T-cell (primary cell): ENCODE measurements at regions not wholly inside any gene's neighbourhood (a gene's known extent, or its start where the extent isn't known, plus 50 kb on each side); places are given as distances from the start of the nearest gene placed in this dataset.
"Not testable (repeated sequence)": the region's sequence is repeated elsewhere in the genome, so short reads cannot be mapped to it uniquely, and the experiment has no call there.

Experiments
- ATAC-seq, 4 experiments: fragments of 200-7000 bp in 3 of 4; fragments of 150-1000 bp in 1 of 4; cut with Tn5 transposase; replicated peaks in 1 of 4; 1 replicate in 3 of 4; 2 replicates in 1 of 4; pipeline ENCODE4 v1.10.0; 2021; ENCODE audit warnings: moderate library complexity in 3 of 4, mild to moderate bottlenecking in 2 of 4, moderate number of reproducible peaks in 1 of 4
- CTCF ChIA-PET, 2 donors: fragments of 300-600 bp; sonication (Branson Sonifier 250); formaldehyde crosslinking; loops; one replicate each; lab custom pipeline; 2022; ENCODE audit warnings: antibody characterized with exemption in 2 of 2; lab: Charles Lee
- POLR2A ChIA-PET, 2 donors: fragments of 300-600 bp; sonication (Branson Sonifier 250); formaldehyde crosslinking; loops; one replicate each; lab custom pipeline; 2022; ENCODE audit warnings: antibody characterized with exemption in 2 of 2; lab: Charles Lee
- DNase-seq, 35 experiments: peaks; one replicate each; pipeline versions ENCODE4 v3.0.0 to v3.0.0-alpha.2; 2013 to 2023
- H3K27ac ChIP-seq: one replicate; pipeline ENCODE4 v1.5.1; 2013; ENCODE audit warnings: low read length
- H3K27me3 ChIP-seq, 2 experiments: replicated peaks in 1 of 2; 1 replicate in 1 of 2; 2 replicates in 1 of 2; pipeline versions ENCODE4 v1.6.1 to v1.7.0; 2013; ENCODE audit warnings: low read length in 1 of 2, mixed read lengths in 1 of 2; ENCODE audit not compliant: control insufficient read depth in 2 of 2, insufficient read depth in 2 of 2; ENCODE audit errors: extremely low read depth in 1 of 2
- H3K36me3 ChIP-seq, 2 donors: 1 replicate in 1 of 2; 2 replicates in 1 of 2; pipeline versions ENCODE4 v1.6.1 to v1.7.0; 2013; ENCODE audit warnings: low read length in 1 of 2; ENCODE audit not compliant: control insufficient read depth in 2 of 2, insufficient read depth in 1 of 2; ENCODE audit errors: extremely low read depth in 1 of 2
- H3K4me1 ChIP-seq, 2 experiments: 1 replicate in 1 of 2; 2 replicates in 1 of 2; pipeline versions ENCODE4 v1.6.1 to v1.7.0; 2013; ENCODE audit warnings: low read length in 2 of 2, mixed read lengths in 1 of 2; ENCODE audit not compliant: insufficient read depth in 2 of 2, control insufficient read depth in 1 of 2; ENCODE audit errors: extremely low read depth in 1 of 2
- H3K4me3 ChIP-seq, 2 donors: 1 replicate in 1 of 2; 2 replicates in 1 of 2; pipeline versions ENCODE4 v1.5.1 to v1.7.0; 2013; ENCODE audit warnings: mild to moderate bottlenecking in 2 of 2, low read length in 1 of 2, moderate library complexity in 1 of 2; ENCODE audit not compliant: control insufficient read depth in 1 of 2; ENCODE audit errors: extremely low read depth in 1 of 2
- H3K9me3 ChIP-seq: 2 replicates; pipeline ENCODE4 v1.7.0; 2013
- H3K27ac Mint-ChIP-seq, 2 donors: one replicate each; pipeline ENCODE4 v1.8.0; 2020 to 2021; ENCODE audit warnings: mild to moderate bottlenecking in 2 of 2, mixed read lengths in 2 of 2
- H3K27me3 Mint-ChIP-seq, 2 donors: one replicate each; pipeline ENCODE4 v1.8.0; 2021 to 2022; ENCODE audit warnings: mixed read lengths in 2 of 2
- H3K36me3 Mint-ChIP-seq: one replicate; pipeline ENCODE4 v1.8.0; 2021; ENCODE audit warnings: mixed read lengths
- H3K4me1 Mint-ChIP-seq, 3 donors: one replicate each; pipeline ENCODE4 v1.8.0; 2020 to 2022; ENCODE audit warnings: mixed read lengths in 3 of 3, mild to moderate bottlenecking in 1 of 3
- H3K4me3 Mint-ChIP-seq, 3 donors: one replicate each; pipeline ENCODE4 v1.8.0; 2020 to 2022; ENCODE audit warnings: mild to moderate bottlenecking in 3 of 3, mixed read lengths in 3 of 3, moderate library complexity in 3 of 3
- H3K9me3 Mint-ChIP-seq, 3 donors: one replicate each; pipeline ENCODE4 v1.8.0; 2020 to 2022; ENCODE audit warnings: mixed read lengths in 3 of 3
- WGBS: methylation state at CpG from one replicate; pipeline ENCODE4 v1.1.5; 2013; ENCODE audit warnings: missing lambda C conversion rate; ENCODE audit not compliant: insufficient coverage; 5-methylcytosine and 5-hydroxymethylcytosine counted together

GRCh38 chr4:101696276-101697010 lies 94.1 kb upstream of the BANK1 start:
- ATAC-seq: no peak
- POLR2A ChIA-PET: interaction anchor here in 1 of 2 donors (0.5 to 0.6 kb wide), 2 partner anchors 120 to 276 kb away, joined by 4 to 5 read pairs; no protein-coding TSS in a partner anchor

DNA sequence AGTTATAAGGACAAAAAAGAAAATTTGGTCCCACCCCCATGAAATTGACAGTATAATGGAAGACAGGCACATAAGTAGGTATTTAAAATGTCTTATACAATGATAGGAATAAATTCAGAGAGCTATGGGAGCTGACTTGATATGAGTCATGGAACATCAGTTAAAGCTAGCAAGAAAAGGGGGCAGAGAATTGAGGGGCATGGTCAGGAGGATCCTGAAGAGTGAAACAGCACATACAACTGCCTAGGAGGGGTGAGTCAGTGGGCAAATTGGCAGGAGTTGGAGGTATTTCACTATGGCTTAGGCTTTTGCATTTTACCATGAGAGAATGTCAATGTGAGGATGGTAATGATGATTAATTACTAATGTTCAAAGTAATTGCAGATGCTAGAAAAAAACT lies 95.4 kb upstream of the BANK1 start:
- peaks cover 8 to 14% of the 10 kb centered on the region in 2 donors for H3K27me3 Mint-ChIP-seq

More at GRCh38 chr4:101696276-101697010, 94.1 kb upstream of the BANK1 start:
- Histone ChIP-seq H3K9me3 (no peaks in the 10 kb centered on the region), H3K27ac (no peak overlapping the region), H3K27me3 (no peaks in the 10 kb centered on the region), H3K36me3 (no peaks in the 10 kb centered on the region), H3K4me1 (no peaks in the 10 kb centered on the region), H3K4me3 (no peak overlapping the region)
- Mint-ChIP-seq H3K9me3 (no peaks in the 10 kb centered on the region), H3K4me1 (peaks cover 0 to 2% (median 0%) of the 10 kb centered on the region in 3 donors), H3K27me3 (peaks cover 2 to 8% of the 10 kb centered on the region in 2 donors), H3K27ac (no peak overlapping the region), H3K36me3 (no peaks in the 10 kb centered on the region), H3K4me3 (no peak overlapping the region)
- 84% methylated on average over 2 of the region's 3 CpGs for WGBS
- CTCF ChIA-PET: no interaction called here
- no peak for DNase-seq

GRCh38 chr4:101694403-101694802 lies 96.1 kb upstream of the BANK1 start:
- H3K9me3 Mint-ChIP-seq, H3K27ac Mint-ChIP-seq, H3K4me3 Mint-ChIP-seq, H3K36me3 ChIP-seq, H3K4me3 ChIP-seq, H3K36me3 Mint-ChIP-seq, CTCF ChIA-PET, H3K4me1 Mint-ChIP-seq, POLR2A ChIA-PET, H3K27ac ChIP-seq, H3K4me1 ChIP-seq, H3K9me3 ChIP-seq, H3K27me3 ChIP-seq, DNase-seq, ATAC-seq: not testable (repeated sequence)
- 90% methylated on average over 2 of the region's 5 CpGs for WGBS
- H3K27me3 Mint-ChIP-seq: peaks cover 8 to 14% of the 10 kb centered on the region in 2 donors

More for the DNA sequence above, 95.4 kb upstream of the BANK1 start:
- no peak overlapping the region for H3K27ac Mint-ChIP-seq
- peaks cover 0 to 2% (median 0%) of the 10 kb centered on the region in 3 donors for H3K4me1 Mint-ChIP-seq
- DNase-seq (no peak), ATAC-seq (no peak)
- H3K36me3 ChIP-seq: no peaks in the 10 kb centered on the region
- H3K27me3 ChIP-seq: no peaks in the 10 kb centered on the region
- no peak overlapping the region for H3K4me3 Mint-ChIP-seq
- no peak overlapping the region for H3K4me3 ChIP-seq
- H3K36me3 Mint-ChIP-seq: no peaks in the 10 kb centered on the region
- no peaks in the 10 kb centered on the region for H3K9me3 Mint-ChIP-seq
- no peaks in the 10 kb centered on the region for H3K9me3 ChIP-seq
- H3K27ac ChIP-seq: no peak overlapping the region
- ChIA-PET POLR2A (no interaction called here), CTCF (interaction anchor here in 1 of 2 donors (0.6 kb wide), 1 partner anchor 763 kb away, joined by 3 read pairs; no protein-coding TSS in a partner anchor)
- H3K4me1 ChIP-seq: no peaks in the 10 kb centered on the region

GRCh38 chr4:101693842-101694398 lies 96.6 kb upstream of the BANK1 start:
- H3K27ac Mint-ChIP-seq: no peak overlapping the region
- H3K4me3 ChIP-seq: no peak overlapping the region
- ChIA-PET CTCF (no interaction called here), POLR2A (no interaction called here)
- ATAC-seq: no peak
- H3K4me1 Mint-ChIP-seq: no peaks in the 10 kb centered on the region
- no peaks in the 10 kb centered on the region for H3K36me3 Mint-ChIP-seq
- no peaks in the 10 kb centered on the region for H3K4me1 ChIP-seq
- no peak overlapping the region for H3K27ac ChIP-seq
- no peaks in the 10 kb centered on the region for H3K9me3 ChIP-seq
- no peak for DNase-seq
- no peaks in the 10 kb centered on the region for H3K36me3 ChIP-seq
- no CpG with 5 or more reads among the region's 6 CpGs for WGBS
- H3K27me3 ChIP-seq: no peaks in the 10 kb centered on the region
- H3K4me3 Mint-ChIP-seq: no peak overlapping the region
- peaks cover 8 to 14% of the 10 kb centered on the region in 2 donors for H3K27me3 Mint-ChIP-seq
- no peaks in the 10 kb centered on the region for H3K9me3 Mint-ChIP-seq

GRCh38 chr4:101689220-101689619 lies 101.3 kb upstream of the BANK1 start:
- peaks cover 11 to 20% of the 10 kb centered on the region in 2 donors for H3K27me3 Mint-ChIP-seq
- H3K27ac Mint-ChIP-seq: no peak overlapping the region
- H3K27ac ChIP-seq: no peak overlapping the region
- no CpG with 5 or more reads among the region's 1 CpG for WGBS
- no peak overlapping the region for H3K4me3 Mint-ChIP-seq
- no peaks in the 10 kb centered on the region for H3K36me3 ChIP-seq
- no peak overlapping the region for H3K4me3 ChIP-seq
- H3K4me1 Mint-ChIP-seq: no peaks in the 10 kb centered on the region
- no peak for DNase-seq
- H3K4me1 ChIP-seq: no peaks in the 10 kb centered on the region
- no peak for ATAC-seq
- H3K9me3 ChIP-seq: no peaks in the 10 kb centered on the region
- no peaks in the 10 kb centered on the region for H3K27me3 ChIP-seq
- no peaks in the 10 kb centered on the region for H3K36me3 Mint-ChIP-seq
- POLR2A ChIA-PET: no interaction called here
- CTCF ChIA-PET: no interaction called here
- no peaks in the 10 kb centered on the region for H3K9me3 Mint-ChIP-seq

DNA sequence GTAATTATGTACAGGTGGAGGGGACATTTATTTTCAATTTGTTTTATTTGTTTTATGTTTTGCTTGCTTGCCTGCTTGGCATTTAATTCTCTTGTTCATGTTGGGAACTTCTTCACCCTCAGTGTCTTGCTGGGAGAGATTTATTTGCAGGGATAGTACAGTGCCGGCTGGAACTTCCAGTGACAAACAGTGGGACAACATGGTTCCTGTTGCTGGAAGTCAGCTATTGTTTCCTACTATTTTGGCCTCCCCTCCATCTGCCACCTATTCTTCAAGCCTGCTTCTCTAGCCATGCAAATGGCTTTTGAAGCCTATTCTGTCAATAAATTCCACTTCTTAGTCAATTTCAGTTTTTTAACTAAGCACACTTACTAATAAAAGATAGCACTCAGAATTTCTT lies 105.4 kb upstream of the BANK1 start:
- POLR2A ChIA-PET: no interaction called here

More for the DNA sequence above, 105.4 kb upstream of the BANK1 start:
- Mint-ChIP-seq H3K9me3 (no peaks in the 10 kb centered on the region), H3K4me3 (no peak overlapping the region), H3K4me1 (no peaks in the 10 kb centered on the region), H3K27ac (no peak overlapping the region), H3K36me3 (no peaks in the 10 kb centered on the region), H3K27me3 (peaks cover 6 to 13% of the 10 kb centered on the region in 2 donors)
- H3K4me3 ChIP-seq: no peak overlapping the region
- no peaks in the 10 kb centered on the region for H3K27me3 ChIP-seq
- H3K4me1 ChIP-seq: no peaks in the 10 kb centered on the region
- WGBS: no CpG with 5 or more reads among the region's 1 CpG
- no peaks in the 10 kb centered on the region for H3K9me3 ChIP-seq
- CTCF ChIA-PET: no interaction called here
- H3K36me3 ChIP-seq: no peaks in the 10 kb centered on the region
- H3K27ac ChIP-seq: no peak overlapping the region
- ATAC-seq (no peak), DNase-seq (no peak)
